Thyroid gland (tissue), 4 donors: ENCODE measurements at regions not wholly inside any gene's neighbourhood (a gene's known extent, or its start where the extent isn't known, plus 50 kb on each side); places are given as distances from the start of the nearest gene placed in this dataset.

Source experiments
- CTCF ChIP-seq, 6 experiments: fragments of 200-600 bp in 3 of 6; fragments of 450-650 bp in 3 of 6; sonication (generic) in 3 of 6; IDR thresholded peaks; one replicate each; pipeline ENCODE4 v1.5.1; 2016 to 2019; ENCODE audit warnings: antibody characterized with exemption in 6 of 6, mild to moderate bottlenecking in 2 of 6, inconsistent platforms in 1 of 6, moderate library complexity in 1 of 6
- POLR2A ChIP-seq, 2 donors: fragments of 450-650 bp; IDR thresholded peaks; one replicate each; pipeline ENCODE4 v1.6.1; 2017; ENCODE audit warnings: antibody characterized with exemption in 2 of 2, mild to moderate bottlenecking in 2 of 2, moderate library complexity in 1 of 2

GRCh38 chr9:81002242-81002641 is 687.1 kb downstream of the TLE1 start:
- no peak for TF ChIP-seq CTCF (IDR thresholded peaks at IDR 0.05)
- TF ChIP-seq POLR2A (IDR thresholded peaks at IDR 0.05) = no peak
